Urothelium cell line (cell line): ENCODE measurements at regions not wholly inside any gene's neighbourhood (a gene's known extent, or its start where the extent isn't known, plus 50 kb on each side); places are given as distances from the start of the nearest gene placed in this dataset.
A peak's percentile ranks its signal among the peaks of the same experiment; 100 is the strongest.
"Not testable (repeated sequence)": the region's sequence is repeated elsewhere in the genome, so short reads cannot be mapped to it uniquely, and the experiment has no call there.

Experiments
- DNase-seq: peaks from one replicate; pipeline ENCODE4 v3.0.0; 2011; ENCODE audit warnings: low spot score, mixed read lengths
- FAIRE-seq: peaks from 2 replicates; lab custom pipeline; 2011; peaks lifted over from hg19 to GRCh38; lab: Jason Lieb, UNC

GRCh38 chr15:69595009-69595791 lies 142.6 kb downstream of the RPLP1 start:
- DNase-seq: no peak

DNA sequence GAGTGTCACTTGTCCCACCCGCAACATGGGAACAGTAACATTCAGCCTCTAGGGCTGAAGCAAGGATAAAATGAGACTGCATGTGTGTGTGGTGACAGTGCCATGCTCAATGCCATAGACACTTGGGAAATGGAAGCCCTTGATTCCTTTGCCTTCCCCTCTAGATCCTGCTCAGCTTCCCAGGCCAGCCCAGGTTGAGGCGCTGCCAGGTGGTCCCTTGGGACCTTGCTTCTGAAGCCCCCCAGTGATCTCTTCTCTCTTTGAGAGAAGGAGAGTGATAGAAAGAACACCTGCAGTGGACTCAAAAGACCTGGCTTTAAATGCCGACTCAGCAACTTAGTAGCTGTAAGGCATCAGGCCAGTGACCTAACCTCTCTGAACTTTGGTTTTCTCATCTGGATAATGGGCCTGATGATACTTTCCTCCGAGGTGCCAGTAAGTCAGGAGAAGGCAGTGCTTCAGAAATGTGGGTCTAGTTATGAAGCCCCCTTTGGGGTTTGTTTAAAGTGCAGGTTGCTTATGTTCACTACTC lies 144.5 kb downstream of the RPLP1 start:
- FAIRE-seq (no peak), DNase-seq (no peak)

More at GRCh38 chr15:69595009-69595791, 142.6 kb downstream of the RPLP1 start:
- peak; percentile 82 for FAIRE-seq

DNA sequence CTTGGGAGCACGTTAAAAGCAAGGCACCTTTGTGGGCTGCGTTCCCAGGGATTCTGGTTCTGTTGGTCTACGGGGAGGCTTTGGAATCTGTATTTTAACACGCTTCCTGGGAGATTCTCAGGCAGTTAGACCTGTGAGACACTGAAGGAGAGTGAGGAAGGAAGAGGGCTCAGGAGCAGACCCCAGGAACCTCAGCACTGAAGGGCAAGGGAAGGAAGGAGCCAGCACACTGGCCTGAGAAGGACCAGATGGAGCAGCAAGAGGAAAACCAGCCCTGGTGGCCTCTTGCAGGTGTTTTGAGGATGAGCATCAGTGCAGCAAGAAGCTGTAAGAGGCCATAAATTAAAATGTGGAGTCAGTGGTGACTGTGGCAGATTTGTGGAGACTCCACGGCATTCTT lies 146.7 kb downstream of the RPLP1 start:
- FAIRE-seq (no peak), DNase-seq (no peak)

- DNase-seq: no peak
- no peak for FAIRE-seq
Measured at GRCh38 chr15:69600556-69601085, 148.0 kb downstream of the RPLP1 start.

GRCh38 chr15:69601711-69602504 lies 149.3 kb downstream of the RPLP1 start:
- FAIRE-seq: no peak

DNA sequence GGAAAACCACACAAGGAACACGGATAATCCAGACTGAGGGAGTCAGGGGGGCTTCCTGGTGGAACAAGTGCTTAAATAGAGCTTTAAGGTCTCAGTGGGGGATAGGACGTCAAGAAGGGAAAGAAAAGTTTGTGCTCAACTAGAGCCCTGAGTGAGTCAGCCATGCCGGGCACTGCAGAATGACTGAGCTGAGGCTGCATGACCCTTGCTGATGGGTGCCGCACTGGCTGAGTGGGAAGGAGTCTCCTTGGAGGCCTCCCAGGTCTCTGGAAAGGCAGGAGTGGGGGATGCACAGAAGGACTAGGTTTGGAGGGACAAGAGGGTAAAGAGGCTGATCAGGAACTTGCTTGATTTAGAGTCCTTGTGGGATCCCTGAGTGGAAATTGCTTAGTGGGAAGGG lies 150.3 kb downstream of the RPLP1 start:
- FAIRE-seq: no peak

More at GRCh38 chr15:69601711-69602504, 149.3 kb downstream of the RPLP1 start:
- DNase-seq: no peak

DNA sequence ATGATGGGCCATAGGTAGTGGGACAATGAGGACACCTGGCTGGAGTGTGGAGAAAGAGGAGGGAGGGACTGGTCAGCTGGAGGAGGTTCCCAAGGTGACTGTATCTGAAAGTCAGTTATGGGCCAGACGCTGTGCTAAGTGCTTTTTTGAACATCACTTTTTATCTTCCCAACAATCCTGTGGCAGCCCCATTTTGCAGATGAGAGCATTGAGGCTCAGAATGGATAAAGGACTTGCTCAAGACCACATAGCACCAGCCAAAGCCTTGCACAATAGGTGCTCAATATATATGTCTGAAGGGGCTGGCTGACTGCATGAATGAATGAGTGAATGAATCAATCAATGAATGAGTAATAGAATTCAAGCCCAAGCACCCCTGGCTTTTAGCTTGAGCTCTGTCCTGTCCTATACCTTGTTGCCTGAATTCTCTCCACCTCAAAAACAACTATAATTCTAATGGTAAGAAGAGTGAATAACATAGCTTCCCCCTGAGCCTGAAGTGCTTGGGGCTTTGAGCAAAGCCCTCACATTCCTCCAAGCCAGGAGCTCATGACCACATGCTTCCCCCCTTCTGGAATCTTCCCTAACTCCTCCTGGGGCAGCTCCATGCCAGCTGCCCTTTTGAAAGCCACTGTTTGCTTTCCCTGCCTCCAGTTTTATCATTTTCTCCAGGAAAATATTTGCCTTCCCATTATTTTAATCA lies 150.9 kb downstream of the RPLP1 start:
- DNase-seq (no peak), FAIRE-seq (no peak)

More for the DNA sequence above, 150.3 kb downstream of the RPLP1 start:
- no peak for DNase-seq

DNA sequence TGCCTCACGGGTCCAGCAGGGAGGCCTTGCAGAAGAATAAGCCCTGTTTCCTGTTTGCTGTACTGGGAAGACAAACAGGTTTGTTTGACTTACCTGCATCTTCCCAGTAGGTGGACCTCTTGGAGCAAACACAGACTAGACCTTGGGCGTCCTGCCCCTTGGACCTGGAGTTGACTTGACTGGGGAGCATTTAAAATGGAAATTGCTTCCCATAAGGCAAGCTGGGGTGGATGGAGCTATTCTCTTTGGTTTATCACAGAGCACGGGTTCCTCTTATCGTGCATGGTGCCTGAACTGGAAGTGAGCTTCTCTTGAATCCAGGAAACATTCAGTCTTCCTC lies 151.4 kb downstream of the RPLP1 start:
- DNase-seq (no peak), FAIRE-seq (no peak)

DNA sequence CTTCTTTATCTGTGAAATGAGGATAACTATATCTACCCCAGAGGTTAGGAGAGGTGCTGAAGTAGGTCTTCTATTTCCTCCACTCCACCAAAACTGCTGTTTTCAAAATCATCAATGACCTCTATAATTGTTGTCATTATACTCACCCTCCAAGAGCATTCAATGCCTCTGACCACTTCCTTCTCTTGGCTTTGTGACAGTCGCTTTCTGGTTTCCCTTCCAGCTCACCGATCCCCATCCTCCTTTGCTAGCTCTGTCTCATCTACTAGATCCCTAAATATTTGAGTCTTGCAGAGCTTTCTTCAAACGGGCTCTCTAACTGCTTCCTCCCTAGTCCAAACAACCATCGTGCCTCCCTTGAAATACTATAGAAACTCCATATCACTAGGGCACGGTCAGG lies 153.5 kb downstream of the RPLP1 start:
- DNase-seq: no peak
- FAIRE-seq: no peak

DNA sequence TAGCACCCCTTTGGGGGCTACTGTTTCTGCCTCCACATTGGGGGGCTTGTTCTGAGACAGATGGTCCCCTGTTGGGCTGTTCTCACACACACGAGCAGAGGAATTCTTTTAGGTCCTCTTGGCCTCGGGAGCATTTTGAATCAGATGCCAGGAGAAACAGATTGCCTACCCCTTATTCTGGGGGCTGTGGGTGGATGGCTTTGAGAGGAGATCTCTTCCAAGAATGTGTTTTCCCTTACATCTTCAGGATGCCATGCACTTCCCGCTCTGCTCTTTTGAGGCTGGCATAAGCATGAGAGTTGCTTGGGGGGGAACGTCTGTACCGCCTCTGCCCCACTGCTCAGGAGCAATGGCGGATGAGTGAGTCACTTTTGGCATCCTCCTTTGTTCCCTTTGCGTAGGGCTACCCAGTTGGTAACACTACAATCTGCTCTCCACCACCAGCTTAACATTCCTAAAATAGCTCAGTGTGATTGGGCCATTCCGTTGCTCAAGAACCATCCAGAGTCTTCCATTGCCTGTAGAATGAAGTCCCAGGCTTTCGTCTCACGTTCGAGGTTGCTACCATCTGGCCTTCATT lies 154.4 kb downstream of the RPLP1 start:
- DNase-seq (peak; percentile 49), FAIRE-seq (peak; percentile 74)

DNA sequence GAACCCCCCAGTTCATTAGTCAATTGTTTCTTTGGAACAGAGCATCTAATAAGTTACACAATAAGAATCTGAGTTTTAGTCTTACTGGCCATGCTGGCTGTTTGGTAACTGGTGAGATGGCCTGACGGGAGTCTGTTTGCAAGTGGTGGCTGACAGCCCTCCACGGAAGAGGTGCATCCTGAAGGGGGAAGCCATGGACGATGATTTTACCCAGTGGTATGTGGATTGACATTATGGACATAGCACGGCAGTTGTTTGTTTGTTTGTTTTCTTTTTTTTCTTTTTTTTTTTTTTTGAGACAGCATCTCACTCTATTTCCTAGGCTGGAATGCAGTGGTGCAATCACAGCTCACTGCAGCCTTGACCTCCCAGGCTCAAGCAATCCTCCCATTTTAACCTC lies 156.0 kb downstream of the RPLP1 start:
- DNase-seq: no peak
- no peak for FAIRE-seq

GRCh38 chr15:69609176-69609575 lies 156.6 kb downstream of the RPLP1 start:
- FAIRE-seq (no peak), DNase-seq (no peak)

- DNase-seq (no peak), FAIRE-seq (no peak)
Measured at GRCh38 chr15:69609776-69610175, 157.2 kb downstream of the RPLP1 start.

GRCh38 chr15:69610277-69610676 lies 157.7 kb downstream of the RPLP1 start:
- FAIRE-seq (no peak), DNase-seq (no peak)

- FAIRE-seq (no peak), DNase-seq (no peak)
Measured at GRCh38 chr15:69610858-69611257, 158.2 kb downstream of the RPLP1 start.

GRCh38 chr15:69612112-69612511 lies 159.5 kb downstream of the RPLP1 start:
- DNase-seq (no peak), FAIRE-seq (no peak)

GRCh38 chr15:69613182-69613581 lies 160.6 kb downstream of the RPLP1 start:
- DNase-seq (no peak), FAIRE-seq (no peak)

DNA sequence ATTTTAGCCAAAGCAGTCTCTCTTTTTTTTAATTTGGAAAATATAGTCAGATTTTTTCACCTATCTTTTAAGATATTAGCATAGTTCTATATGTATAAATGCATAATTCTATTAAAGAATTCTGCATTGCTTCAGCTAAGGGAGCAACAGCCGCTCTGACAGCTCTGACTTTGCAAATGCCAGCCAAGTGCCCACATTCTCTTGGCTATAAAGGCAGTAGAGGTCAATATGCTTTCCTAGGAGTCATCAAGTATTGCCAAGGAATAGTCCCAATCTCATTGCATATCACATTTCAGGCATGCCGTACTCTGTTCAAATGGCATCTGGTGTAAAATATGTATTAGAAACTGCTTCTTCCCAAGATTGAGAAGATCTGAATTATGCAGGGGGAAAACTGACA lies 161.4 kb downstream of the RPLP1 start:
- FAIRE-seq: no peak
- no peak for DNase-seq

- FAIRE-seq: no peak
- no peak for DNase-seq
Measured at GRCh38 chr15:69615736-69616135, 163.1 kb downstream of the RPLP1 start.

DNA sequence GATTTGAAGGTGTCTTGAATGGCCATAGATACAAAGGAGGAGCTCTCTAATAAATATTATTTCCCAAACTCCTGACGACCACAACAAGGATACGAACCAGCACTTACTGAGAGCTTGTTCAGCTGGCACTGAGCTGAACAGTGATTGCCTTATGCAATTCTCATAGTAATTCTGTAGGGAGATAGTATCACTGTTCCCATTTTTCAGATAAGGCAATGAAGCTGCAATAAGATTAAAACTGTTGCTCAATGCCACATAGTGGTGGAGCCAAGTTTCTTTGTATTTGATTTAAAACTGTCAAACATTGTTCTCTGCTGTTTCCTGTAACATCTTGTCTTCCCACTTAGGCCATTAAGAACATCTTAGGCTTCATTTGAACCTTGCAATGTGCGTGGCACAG lies 163.9 kb downstream of the RPLP1 start:
- DNase-seq: no peak
- peak; percentile 32 for FAIRE-seq

GRCh38 chr15:69617144-69617543 lies 164.5 kb downstream of the RPLP1 start:
- FAIRE-seq: not testable (repeated sequence)

More at GRCh38 chr15:69617144-69617543, 164.5 kb downstream of the RPLP1 start:
- not testable (repeated sequence) for DNase-seq
